ENCODE measurements at regions not wholly inside any gene's neighbourhood (a gene's known extent, or its start where the extent isn't known, plus 50 kb on each side); places are given as distances from the start of the nearest gene placed in this dataset.

DNA sequence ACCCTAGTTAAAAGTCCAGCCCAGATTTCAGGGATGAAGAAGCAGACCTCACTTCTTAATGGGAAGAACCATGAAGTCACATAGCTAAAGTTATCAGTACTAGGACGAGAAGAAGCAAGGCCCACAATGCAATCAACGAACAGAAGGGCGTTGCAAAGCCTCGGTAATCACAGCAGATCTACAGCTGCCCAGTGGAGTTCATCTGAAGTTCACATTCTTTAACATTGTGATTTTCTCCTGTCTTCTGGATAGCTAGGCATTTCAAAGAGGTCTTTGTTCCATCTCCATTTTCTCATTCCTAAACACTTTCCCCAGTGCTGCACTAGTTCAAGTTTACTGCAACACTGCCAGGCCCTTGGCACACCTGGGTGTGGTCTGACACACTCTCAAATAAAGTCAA, 226.7 kb upstream of the N4BP1 start:
- WGBS, 5 donors = 42 to 62% (median 47%) methylated on average over 4 of the region's 4 CpGs
- DNase-seq = no peak
- Histone ChIP-seq H3K36me3 (no peaks in the 10 kb centered on the region), H3K4me3 (no peak overlapping the region), H3K27me3 (peaks cover 0 to under 1% (median 0%) of the 10 kb centered on the region in 3 donors), H3K9me3 (no peaks in the 10 kb centered on the region), H3K27ac (no peak overlapping the region), H3K4me1 (no peaks in the 10 kb centered on the region)
- TF ChIP-seq EP300 (IDR thresholded peaks at IDR 0.05) = no peak
- TF ChIP-seq POLR2A (IDR thresholded peaks at IDR 0.05) = no peak
- intact Hi-C loops (cut with DNase I; ENCODE audit: low total_unique reads) = no loop called here

- WGBS, 5 donors = 90 to 98% (median 94%) methylated on average over 2 of the region's 2 CpGs; no CpG with 5 or more reads in 1 of the 5 donors
- H3K27me3 ChIP-seq = no peaks in the 10 kb centered on the region
- no peak overlapping the region for H3K4me3 ChIP-seq
- TF ChIP-seq CTCF (IDR thresholded peaks at IDR 0.05) (no peak), EP300 (IDR thresholded peaks at IDR 0.05) (no peak), POLR2AphosphoS5 (IDR thresholded peaks at IDR 0.05) (no peak), POLR2A (IDR thresholded peaks at IDR 0.05) (no peak)
- H3K4me1 ChIP-seq = no peaks in the 10 kb centered on the region
- H3K27ac ChIP-seq = no peak overlapping the region
- H3K9me3 ChIP-seq = no peaks in the 10 kb centered on the region
- DNase-seq = no peak
- H3K36me3 ChIP-seq = no peaks in the 10 kb centered on the region
- intact Hi-C loops (cut with DNase I; ENCODE audit: low total_unique reads) = no loop called here
Measured at GRCh38 chr16:48836067-48836466, 226.1 kb upstream of the N4BP1 start.

DNA sequence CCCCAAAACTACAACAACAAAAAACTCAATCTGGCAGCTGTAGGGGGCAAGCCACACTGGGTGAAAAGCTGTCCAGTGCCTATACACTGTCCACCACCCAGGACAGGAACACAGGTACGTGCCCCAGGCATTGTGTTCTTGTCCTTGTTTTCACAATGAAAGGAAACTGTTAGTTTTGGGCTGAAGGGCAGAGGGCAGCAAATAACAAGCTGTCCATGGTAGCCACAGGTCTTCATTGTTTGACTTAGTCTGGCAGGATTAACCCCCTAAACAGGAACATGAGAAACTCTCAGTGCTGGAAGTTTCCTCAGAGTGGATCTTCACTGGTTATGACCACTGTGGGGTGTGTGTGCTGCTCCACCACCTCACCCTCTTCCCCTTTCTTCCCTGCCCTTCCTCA, 224.6 kb upstream of the N4BP1 start:
- TF ChIP-seq POLR2A (IDR thresholded peaks at IDR 0.05) = no peak
- TF ChIP-seq CTCF (IDR thresholded peaks at IDR 0.05) = no peak
- TF ChIP-seq EP300 (IDR thresholded peaks at IDR 0.05) = no peak
- no peak for TF ChIP-seq POLR2AphosphoS5 (IDR thresholded peaks at IDR 0.05)
- H3K36me3 ChIP-seq = no peaks in the 10 kb centered on the region
- no peak for DNase-seq
- no peak overlapping the region for H3K4me3 ChIP-seq
- no peak overlapping the region for H3K27ac ChIP-seq
- H3K4me1 ChIP-seq = no peaks in the 10 kb centered on the region
- intact Hi-C loops (cut with DNase I; ENCODE audit: low total_unique reads) = no loop called here
- H3K9me3 ChIP-seq = no peaks in the 10 kb centered on the region
- H3K27me3 ChIP-seq = no peaks in the 10 kb centered on the region
- 0 to 45% (median 11%) methylated on average over 1 of the region's 1 CpG for WGBS, 5 donors

DNA sequence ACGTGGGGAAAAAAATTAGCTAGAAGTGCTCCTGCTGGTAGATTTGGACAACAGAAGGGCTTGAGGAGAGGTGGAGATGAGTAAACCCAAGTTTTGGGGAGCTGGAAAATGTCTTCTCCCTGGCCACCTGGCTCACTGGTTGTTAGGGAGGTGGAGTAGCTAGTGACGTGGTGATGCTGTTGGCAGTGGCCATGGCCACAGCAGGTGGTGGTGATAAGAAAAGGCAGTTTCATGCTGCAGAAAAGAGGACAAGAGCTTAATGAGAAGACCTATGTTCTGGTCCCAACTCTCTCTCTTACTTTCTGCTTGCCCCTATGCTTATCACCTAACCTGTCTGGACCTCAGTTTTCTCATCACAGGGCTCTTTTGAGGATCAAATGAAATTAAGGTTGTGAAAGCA, 223.5 kb upstream of the N4BP1 start:
- Histone ChIP-seq H3K27ac (no peak overlapping the region), H3K4me1 (no peaks in the 10 kb centered on the region), H3K36me3 (no peaks in the 10 kb centered on the region), H3K4me3 (no peak overlapping the region), H3K9me3 (no peaks in the 10 kb centered on the region), H3K27me3 (no peaks in the 10 kb centered on the region)
- WGBS, 5 donors = 24 to 41% (median 37%) methylated on average over 2 of the region's 2 CpGs
- intact Hi-C loops (cut with DNase I; ENCODE audit: low total_unique reads) = no loop called here
- DNase-seq = no peak
- TF ChIP-seq CTCF (IDR thresholded peaks at IDR 0.05) = no peak
- TF ChIP-seq EP300 (IDR thresholded peaks at IDR 0.05) = no peak
- no peak for TF ChIP-seq POLR2AphosphoS5 (IDR thresholded peaks at IDR 0.05)
- TF ChIP-seq POLR2A (IDR thresholded peaks at IDR 0.05) = no peak

GRCh38 chr16:48831076-48831722, 221.2 kb upstream of the N4BP1 start:
- Histone ChIP-seq H3K4me3 (no peak overlapping the region), H3K4me1 (no peaks in the 10 kb centered on the region), H3K36me3 (no peaks in the 10 kb centered on the region), H3K27me3 (no peaks in the 10 kb centered on the region), H3K9me3 (no peaks in the 10 kb centered on the region), H3K27ac (no peak overlapping the region)
- intact Hi-C loops (cut with DNase I; ENCODE audit: low total_unique reads) = no loop called here
- DNase-seq = no peak
- TF ChIP-seq EP300 (IDR thresholded peaks at IDR 0.05) (no peak), CTCF (IDR thresholded peaks at IDR 0.05) (no peak), POLR2AphosphoS5 (IDR thresholded peaks at IDR 0.05) (no peak), POLR2A (IDR thresholded peaks at IDR 0.05) (no peak)
- WGBS, 5 donors = 17 to 24% (median 22%) methylated on average over 4 of the region's 4 CpGs
